ENCODE measurements at regions not wholly inside any gene's neighbourhood (a gene's known extent, or its start where the extent isn't known, plus 50 kb on each side); places are given as distances from the start of the nearest gene placed in this dataset.

- CTCF ChIA-PET: no interaction called here
- no peak overlapping the region for H3K27ac Mint-ChIP-seq
- H3K79me2 ChIP-seq (ENCODE audit: control insufficient read depth, insufficient read depth, low read length): no peaks in the 10 kb centered on the region
- no peaks in the 10 kb centered on the region for H3K4me1 ChIP-seq (ENCODE audit: control insufficient read depth in 2 of 2, insufficient read depth in 2 of 2, low read length in 2 of 2)
- H4K20me1 ChIP-seq (ENCODE audit: control insufficient read depth, insufficient read depth, low read length, poor library complexity, severe bottlenecking): no peaks in the 10 kb centered on the region
- no peaks in the 10 kb centered on the region for H3K9me3 Mint-ChIP-seq (ENCODE audit: insufficient read depth)
- no peaks in the 10 kb centered on the region for H3K27me3 Mint-ChIP-seq
- H3K4me1 Mint-ChIP-seq: no peaks in the 10 kb centered on the region
- H3K4me3 ChIP-seq (ENCODE audit: control extremely low read depth in 1 of 5, extremely low read depth in 1 of 5, insufficient read depth in 1 of 5, low read depth in 2 of 5, low read length in 4 of 5): no peak overlapping the region
- no peak for DNase-seq
- H3K4me2 ChIP-seq (replicated peaks; ENCODE audit: low read depth, low read length, poor library complexity, severe bottlenecking): no peak overlapping the region
- POLR2A ChIA-PET: no interaction called here
- H3K9me3 ChIP-seq (ENCODE audit: control extremely low read depth in 1 of 3, control insufficient read depth in 2 of 3, insufficient read depth in 1 of 3, low read length in 2 of 3): no peaks in the 10 kb centered on the region
- intact Hi-C loops (cut with micrococcal nuclease): no loop called here
- H3K27ac ChIP-seq (ENCODE audit: low read length in 2 of 2): no peak overlapping the region
- no peak overlapping the region for H2AFZ ChIP-seq (ENCODE audit: insufficient read depth, low read depth, low read length, poor library complexity, severe bottlenecking)
- TF ChIP-seq EZH2 (IDR thresholded peaks at IDR 0.05; ENCODE audit: borderline replicate concordance, insufficient read depth, low read depth, low read length, poor library complexity, severe bottlenecking) (no peak), CTCF (IDR thresholded peaks at IDR 0.05) (no peak)
- no peak for ATAC-seq (ENCODE audit: low read depth)
- H3K27me3 ChIP-seq (replicated peaks in 1 of 4; ENCODE audit: control extremely low read depth in 1 of 4, control insufficient read depth in 3 of 4, insufficient read depth in 4 of 4, low read length in 3 of 4): no peaks in the 10 kb centered on the region
- H3K36me3 ChIP-seq (replicated peaks in 1 of 2; ENCODE audit: control extremely low read depth in 1 of 2, control insufficient read depth in 1 of 2, extremely low read depth in 1 of 2, insufficient read depth in 2 of 2, low read length in 1 of 2): no peaks in the 10 kb centered on the region
- no CpG with 5 or more reads among the region's 2 CpGs for WGBS (ENCODE audit: insufficient coverage)
- no peak overlapping the region for H3K4me3 Mint-ChIP-seq
- no peak overlapping the region for H3K9ac ChIP-seq (ENCODE audit: low read length)
Observed at GRCh38 chr12:77152623-77153193, 87.3 kb upstream of the E2F7 start.

GRCh38 chr12:77151030-77151429 lies 85.7 kb upstream of the E2F7 start:
- no peaks in the 10 kb centered on the region for H3K9me3 Mint-ChIP-seq (ENCODE audit: insufficient read depth)
- Histone ChIP-seq H4K20me1 (ENCODE audit: control insufficient read depth, insufficient read depth, low read length, poor library complexity, severe bottlenecking) (no peaks in the 10 kb centered on the region), H3K9ac (ENCODE audit: low read length) (no peak overlapping the region), H2AFZ (ENCODE audit: insufficient read depth, low read depth, low read length, poor library complexity, severe bottlenecking) (no peak overlapping the region), H3K4me2 (replicated peaks; ENCODE audit: low read depth, low read length, poor library complexity, severe bottlenecking) (no peak overlapping the region), H3K36me3 (replicated peaks in 1 of 2; ENCODE audit: control extremely low read depth in 1 of 2, control insufficient read depth in 1 of 2, extremely low read depth in 1 of 2, insufficient read depth in 2 of 2, low read length in 1 of 2) (no peaks in the 10 kb centered on the region), H3K27me3 (replicated peaks in 1 of 4; ENCODE audit: control extremely low read depth in 1 of 4, control insufficient read depth in 3 of 4, insufficient read depth in 4 of 4, low read length in 3 of 4) (no peaks in the 10 kb centered on the region), H3K4me3 (ENCODE audit: control extremely low read depth in 1 of 5, extremely low read depth in 1 of 5, insufficient read depth in 1 of 5, low read depth in 2 of 5, low read length in 4 of 5) (no peak overlapping the region), H3K4me1 (ENCODE audit: control insufficient read depth in 2 of 2, insufficient read depth in 2 of 2, low read length in 2 of 2) (no peaks in the 10 kb centered on the region), H3K9me3 (ENCODE audit: control extremely low read depth in 1 of 3, control insufficient read depth in 2 of 3, insufficient read depth in 1 of 3, low read length in 2 of 3) (no peaks in the 10 kb centered on the region), H3K27ac (ENCODE audit: low read length in 2 of 2) (no peak overlapping the region), H3K79me2 (ENCODE audit: control insufficient read depth, insufficient read depth, low read length) (no peaks in the 10 kb centered on the region)
- H3K4me1 Mint-ChIP-seq: no peaks in the 10 kb centered on the region
- ChIA-PET POLR2A (no interaction called here), CTCF (no interaction called here)
- 42% methylated on average over 3 of the region's 4 CpGs for WGBS (ENCODE audit: insufficient coverage)
- DNase-seq (no peak), ATAC-seq (ENCODE audit: low read depth) (no peak)
- H3K27me3 Mint-ChIP-seq: no peaks in the 10 kb centered on the region
- intact Hi-C loops (cut with micrococcal nuclease): no loop called here
- H3K4me3 Mint-ChIP-seq: no peak overlapping the region
- TF ChIP-seq EZH2 (IDR thresholded peaks at IDR 0.05; ENCODE audit: borderline replicate concordance, insufficient read depth, low read depth, low read length, poor library complexity, severe bottlenecking) (no peak), CTCF (IDR thresholded peaks at IDR 0.05) (no peak)
- no peak overlapping the region for H3K27ac Mint-ChIP-seq
